Heart left ventricle (tissue), 16 donors: ENCODE measurements at regions not wholly inside any gene's neighbourhood (a gene's known extent, or its start where the extent isn't known, plus 50 kb on each side); places are given as distances from the start of the nearest gene placed in this dataset.
A peak's percentile ranks its signal among the peaks of the same experiment; 100 is the strongest.

Source experiments
- ATAC-seq, 4 donors: fragments of 200-7000 bp; cut with Tn5 transposase; one replicate each; pipeline ENCODE4 v1.9.1; 2020 to 2022; ENCODE audit warnings: moderate library complexity in 4 of 4, mild to moderate bottlenecking in 3 of 4, moderate number of reproducible peaks in 1 of 4
- DNase-seq, 5 donors: peaks; one replicate each; pipeline ENCODE4 v3.0.0-alpha.2; 2020
- H3K27ac ChIP-seq, 12 donors: fragments of 200-600 bp; sonication (generic) in 4 of 12; one replicate each; pipeline versions ENCODE4 v1.5.0 to v1.8.0; 2016 to 2022; ENCODE audit warnings: mild to moderate bottlenecking in 2 of 12
- H3K27me3 ChIP-seq, 9 donors: fragments of 200-600 bp; sonication (generic) in 2 of 9; one replicate each; pipeline versions ENCODE4 v1.5.1 to v1.8.0; 2016 to 2022; ENCODE audit warnings: mild to moderate bottlenecking in 3 of 9
- H3K36me3 ChIP-seq, 9 donors: fragments of 200-600 bp; sonication (generic) in 2 of 9; one replicate each; pipeline versions ENCODE4 v1.5.0 to v1.8.0; 2018 to 2022; ENCODE audit warnings: mild to moderate bottlenecking in 2 of 9
- H3K4me1 ChIP-seq, 12 donors: fragments of 200-600 bp; sonication (generic) in 4 of 12; one replicate each; pipeline versions ENCODE4 v1.5.0 to v1.8.0; 2016 to 2022; ENCODE audit warnings: mild to moderate bottlenecking in 3 of 12
- H3K4me3 ChIP-seq, 12 donors: fragments of 200-600 bp; sonication (generic) in 4 of 12; one replicate each; pipeline versions ENCODE4 v1.5.0 to v1.8.0; 2017 to 2022; ENCODE audit warnings: mild to moderate bottlenecking in 9 of 12, moderate library complexity in 4 of 12
- H3K9me3 ChIP-seq, 12 donors: fragments of 200-600 bp; sonication (generic) in 4 of 12; one replicate each; pipeline versions ENCODE4 v1.5.0 to v1.8.0; 2016 to 2022; ENCODE audit warnings: mild to moderate bottlenecking in 1 of 12
- CTCF ChIP-seq, 12 donors: fragments of 200-600 bp; sonication (generic) in 4 of 12; IDR thresholded peaks; one replicate each; pipeline versions ENCODE4 v1.5.0 to v1.8.0; 2018 to 2022; ENCODE audit warnings: antibody characterized with exemption in 12 of 12, mild to moderate bottlenecking in 5 of 12
- POLR2A ChIP-seq, 2 donors: fragments of 450-650 bp; IDR thresholded peaks; one replicate each; pipeline ENCODE4 v1.6.1; 2017; ENCODE audit warnings: antibody characterized with exemption in 2 of 2, mild to moderate bottlenecking in 2 of 2, moderate library complexity in 2 of 2
- WGBS, 4 donors: extraction: QIAGEN DNeasy Blood & Tissue Kit in 2 of 4; methylation state at CpG; one replicate each; pipeline versions ENCODE4 v1.1.5 to v1.1.7; 2013 to 2018; 5-methylcytosine and 5-hydroxymethylcytosine counted together
- intact Hi-C, 10 donors: fragments of 100-400 bp; cut with DNase I; formaldehyde crosslinking; loops; one replicate each; pipeline versions ENCODE4 v1.11.1 to v1.14.2; 2022
- donor health status: ischemic (EF 13 %, LVEDD 7.1; RV severe dilation, severe dysfunction).
- donor health status: healthy with polysubstance abuse.
- donor health status: DM: no; HTN: yes; CAD: no.
- donor health status: DM: no; HTN: no; CAD: no.
- donor health status: ischemic (EF 25% LVEDD 6.9; RV normal size, moderate dysfunction).
- donor health status: ischemic (EF 25% LVEDD 5.7; RV mildly dilated, moderate dysfunction).
- donor health status: healthy.
- donor health status: DM: yes; HTN: yes; CAD: no.
- donor health status: ischemic (EF 35%, LVEDD 5.7; RV mildly dilated, moderate dysfunction).
- donor health status: nonischemic (EF 11% LVEDD 7.7; RV severe dilation, severe dysfunction).
- donor health status: DM: yes; HTN: yes; CAD: no.
- donor health status: PGD.
- donor health status: ischemic (EF 29% LVEDD 5.4; RV normal size, mild dysfunction).
- donor health status: nonischemic (EF 23%, LVEDD 6.1; RV moderate dilation, normal function).

DNA sequence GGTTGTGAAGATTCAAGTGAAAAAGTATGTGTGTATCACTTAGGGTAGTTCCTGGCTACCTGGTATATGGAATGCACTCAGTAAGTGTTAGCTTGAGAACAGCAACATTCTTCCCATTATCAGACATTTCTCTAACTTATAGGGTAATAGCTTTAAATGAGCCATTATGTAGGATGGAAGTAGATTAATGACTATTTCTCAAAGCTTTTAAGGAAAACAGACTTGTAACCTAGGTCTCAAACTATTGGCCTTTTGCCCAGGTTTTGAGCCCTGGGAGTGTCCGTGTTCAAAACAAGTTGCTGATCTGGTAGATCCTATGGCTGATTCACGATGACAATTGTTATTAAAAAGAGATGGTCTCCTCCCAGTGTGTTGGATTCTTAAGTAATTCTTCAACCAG, 129.1 kb upstream of the UMPS start:
- Histone ChIP-seq H3K9me3 (no peaks in the 10 kb centered on the region), H3K36me3 (no peaks in the 10 kb centered on the region), H3K27me3 (no peaks in the 10 kb centered on the region), H3K4me3 (no peak overlapping the region), H3K4me1 (peaks cover 7 to 83% (median 41%) of the 10 kb centered on the region in 12 donors), H3K27ac (peak overlapping the region; percentile 0 to 93 (median 78))
- 29 to 37% (median 34%) methylated on average over 2 of the region's 2 CpGs for WGBS, 4 donors
- ATAC-seq = no peak
- intact Hi-C loops = loop anchor here in 1 of 10 donors (2.0 kb wide), 1 partner anchor 16 kb away; no protein-coding TSS in a partner anchor
- no peak for DNase-seq
- TF ChIP-seq CTCF (IDR thresholded peaks at IDR 0.05) (no peak), POLR2A (IDR thresholded peaks at IDR 0.05) (no peak)

DNA sequence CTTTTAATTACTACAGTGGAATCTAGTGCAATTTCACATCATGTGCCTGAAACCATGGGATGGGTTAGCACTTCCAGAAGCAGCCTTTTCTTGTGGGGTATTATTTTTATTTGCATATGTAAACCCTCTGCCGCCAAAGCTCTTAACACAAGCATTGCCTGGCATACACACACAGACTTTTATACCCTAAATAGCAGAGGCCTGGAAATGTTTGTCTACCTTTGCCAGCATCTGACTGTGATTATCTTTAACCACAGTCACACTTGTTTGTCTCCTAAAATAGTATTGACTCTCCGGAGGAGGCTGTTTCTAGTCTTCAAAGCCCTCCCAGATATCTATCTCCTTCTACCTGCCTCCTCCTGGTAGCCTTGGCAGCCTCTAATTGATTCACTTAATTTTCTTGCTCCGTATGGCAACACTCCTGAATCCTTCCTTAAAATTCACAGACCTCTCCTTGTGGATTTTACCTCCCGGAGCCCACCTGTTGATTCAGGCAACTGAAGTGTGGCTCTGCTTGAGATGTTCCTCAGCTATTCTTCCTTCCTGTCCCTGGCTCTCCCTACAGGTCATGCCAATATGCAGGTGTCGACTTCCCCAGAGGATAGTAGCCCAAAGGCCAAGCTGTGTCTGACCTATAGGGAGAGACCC, 127.1 kb upstream of the UMPS start:
- ATAC-seq (peak; percentile 43 to 69 (median 58)), DNase-seq (no peak)
- H3K36me3 ChIP-seq = no peaks in the 10 kb centered on the region
- TF ChIP-seq POLR2A (IDR thresholded peaks at IDR 0.05) (no peak), CTCF (IDR thresholded peaks at IDR 0.05) (no peak)
- peaks cover 7 to 87% (median 35%) of the 10 kb centered on the region in 12 donors for H3K4me1 ChIP-seq
- no peak overlapping the region for H3K4me3 ChIP-seq
- intact Hi-C loops = loop anchor here in 1 of 10 donors (2.0 kb wide), 1 partner anchor 14 kb away; no protein-coding TSS in a partner anchor
- 46 to 67% (median 55%) methylated on average over 5 of the region's 5 CpGs for WGBS, 4 donors
- H3K27ac ChIP-seq = peak overlapping the region; percentile 28 to 93 (median 76)
- H3K9me3 ChIP-seq = no peaks in the 10 kb centered on the region
- no peaks in the 10 kb centered on the region for H3K27me3 ChIP-seq

- Histone ChIP-seq H3K27ac (peak overlapping the region in 11 of 12 donors; percentile 0 to 81 (median 64)), H3K4me1 (peaks cover 0 to 74% (median 14%) of the 10 kb centered on the region in 12 donors), H3K36me3 (no peaks in the 10 kb centered on the region), H3K4me3 (no peak overlapping the region), H3K27me3 (no peaks in the 10 kb centered on the region), H3K9me3 (no peaks in the 10 kb centered on the region)
- peak in 4 of 5 donors; percentile 44 to 76 (median 72) for DNase-seq
- ATAC-seq = peak in 3 of 4 donors; percentile 60 to 81 (median 73)
- intact Hi-C loops = no loop called here
- no peak for TF ChIP-seq POLR2A (IDR thresholded peaks at IDR 0.05)
- TF ChIP-seq CTCF (IDR thresholded peaks at IDR 0.05) = no peak
- WGBS, 4 donors = 43 to 76% (median 54%) methylated on average over 6 of the region's 6 CpGs
These were observed 124.3 kb upstream of the UMPS start for GRCh38 chr3:124605781-124606579.

DNA sequence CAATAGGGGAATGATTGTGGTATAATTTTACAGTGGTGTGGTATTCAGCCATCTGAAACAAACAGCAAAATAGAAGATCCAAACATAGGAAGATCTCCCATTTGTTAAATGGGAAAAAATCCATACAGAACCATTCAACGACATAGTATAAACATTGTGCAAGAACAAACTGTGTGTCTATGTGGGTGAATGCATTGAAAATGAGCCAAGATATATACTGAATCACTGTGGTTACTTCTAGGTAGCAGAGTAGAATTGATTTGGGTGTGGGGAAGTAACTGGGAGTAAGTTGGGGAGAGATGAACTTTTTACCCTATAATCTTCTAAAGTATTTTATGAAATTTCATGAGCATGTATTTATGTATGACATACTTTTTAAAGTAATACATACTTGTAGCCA, 123.1 kb upstream of the UMPS start:
- Histone ChIP-seq H3K27ac (peak overlapping the region in 8 of 12 donors; percentile 41 to 81 (median 72)), H3K27me3 (no peaks in the 10 kb centered on the region), H3K9me3 (no peaks in the 10 kb centered on the region), H3K4me1 (peaks cover 0 to 62% (median 9%) of the 10 kb centered on the region in 12 donors), H3K36me3 (no peaks in the 10 kb centered on the region), H3K4me3 (no peak overlapping the region)
- ATAC-seq (no peak), DNase-seq (no peak)
- 60 to 88% (median 84%) methylated on average over 1 of the region's 1 CpG for WGBS, 4 donors
- no peak for TF ChIP-seq CTCF (IDR thresholded peaks at IDR 0.05)
- TF ChIP-seq POLR2A (IDR thresholded peaks at IDR 0.05) = no peak
- intact Hi-C loops = no loop called here
